ENCODE measurements at regions not wholly inside any gene's neighbourhood (a gene's known extent, or its start where the extent isn't known, plus 50 kb on each side); places are given as distances from the start of the nearest gene placed in this dataset.

DNA sequence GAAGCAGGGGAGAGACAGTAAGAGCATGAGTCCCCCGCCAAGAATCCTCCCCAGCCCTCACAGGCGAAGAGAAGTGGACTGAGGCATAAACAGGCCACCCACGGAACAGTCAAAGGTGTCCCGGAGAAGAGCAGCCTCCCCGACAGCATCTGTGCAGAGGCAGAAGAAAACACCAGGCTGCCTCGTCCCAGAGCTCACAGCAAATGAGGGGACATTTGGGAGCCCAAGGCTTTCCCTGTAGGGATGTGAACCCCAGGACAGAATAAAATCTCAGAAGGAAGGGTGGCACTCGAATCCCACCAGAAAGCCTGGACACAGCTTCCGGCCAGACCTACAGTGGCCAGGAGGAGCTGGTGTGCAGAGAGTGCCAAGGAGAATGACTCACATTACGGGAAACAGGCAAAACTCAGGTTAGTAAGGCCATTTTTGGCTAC, 90.4 kb downstream of the DLL1 start (continued):
- TF ChIP-seq, protein P1, sequence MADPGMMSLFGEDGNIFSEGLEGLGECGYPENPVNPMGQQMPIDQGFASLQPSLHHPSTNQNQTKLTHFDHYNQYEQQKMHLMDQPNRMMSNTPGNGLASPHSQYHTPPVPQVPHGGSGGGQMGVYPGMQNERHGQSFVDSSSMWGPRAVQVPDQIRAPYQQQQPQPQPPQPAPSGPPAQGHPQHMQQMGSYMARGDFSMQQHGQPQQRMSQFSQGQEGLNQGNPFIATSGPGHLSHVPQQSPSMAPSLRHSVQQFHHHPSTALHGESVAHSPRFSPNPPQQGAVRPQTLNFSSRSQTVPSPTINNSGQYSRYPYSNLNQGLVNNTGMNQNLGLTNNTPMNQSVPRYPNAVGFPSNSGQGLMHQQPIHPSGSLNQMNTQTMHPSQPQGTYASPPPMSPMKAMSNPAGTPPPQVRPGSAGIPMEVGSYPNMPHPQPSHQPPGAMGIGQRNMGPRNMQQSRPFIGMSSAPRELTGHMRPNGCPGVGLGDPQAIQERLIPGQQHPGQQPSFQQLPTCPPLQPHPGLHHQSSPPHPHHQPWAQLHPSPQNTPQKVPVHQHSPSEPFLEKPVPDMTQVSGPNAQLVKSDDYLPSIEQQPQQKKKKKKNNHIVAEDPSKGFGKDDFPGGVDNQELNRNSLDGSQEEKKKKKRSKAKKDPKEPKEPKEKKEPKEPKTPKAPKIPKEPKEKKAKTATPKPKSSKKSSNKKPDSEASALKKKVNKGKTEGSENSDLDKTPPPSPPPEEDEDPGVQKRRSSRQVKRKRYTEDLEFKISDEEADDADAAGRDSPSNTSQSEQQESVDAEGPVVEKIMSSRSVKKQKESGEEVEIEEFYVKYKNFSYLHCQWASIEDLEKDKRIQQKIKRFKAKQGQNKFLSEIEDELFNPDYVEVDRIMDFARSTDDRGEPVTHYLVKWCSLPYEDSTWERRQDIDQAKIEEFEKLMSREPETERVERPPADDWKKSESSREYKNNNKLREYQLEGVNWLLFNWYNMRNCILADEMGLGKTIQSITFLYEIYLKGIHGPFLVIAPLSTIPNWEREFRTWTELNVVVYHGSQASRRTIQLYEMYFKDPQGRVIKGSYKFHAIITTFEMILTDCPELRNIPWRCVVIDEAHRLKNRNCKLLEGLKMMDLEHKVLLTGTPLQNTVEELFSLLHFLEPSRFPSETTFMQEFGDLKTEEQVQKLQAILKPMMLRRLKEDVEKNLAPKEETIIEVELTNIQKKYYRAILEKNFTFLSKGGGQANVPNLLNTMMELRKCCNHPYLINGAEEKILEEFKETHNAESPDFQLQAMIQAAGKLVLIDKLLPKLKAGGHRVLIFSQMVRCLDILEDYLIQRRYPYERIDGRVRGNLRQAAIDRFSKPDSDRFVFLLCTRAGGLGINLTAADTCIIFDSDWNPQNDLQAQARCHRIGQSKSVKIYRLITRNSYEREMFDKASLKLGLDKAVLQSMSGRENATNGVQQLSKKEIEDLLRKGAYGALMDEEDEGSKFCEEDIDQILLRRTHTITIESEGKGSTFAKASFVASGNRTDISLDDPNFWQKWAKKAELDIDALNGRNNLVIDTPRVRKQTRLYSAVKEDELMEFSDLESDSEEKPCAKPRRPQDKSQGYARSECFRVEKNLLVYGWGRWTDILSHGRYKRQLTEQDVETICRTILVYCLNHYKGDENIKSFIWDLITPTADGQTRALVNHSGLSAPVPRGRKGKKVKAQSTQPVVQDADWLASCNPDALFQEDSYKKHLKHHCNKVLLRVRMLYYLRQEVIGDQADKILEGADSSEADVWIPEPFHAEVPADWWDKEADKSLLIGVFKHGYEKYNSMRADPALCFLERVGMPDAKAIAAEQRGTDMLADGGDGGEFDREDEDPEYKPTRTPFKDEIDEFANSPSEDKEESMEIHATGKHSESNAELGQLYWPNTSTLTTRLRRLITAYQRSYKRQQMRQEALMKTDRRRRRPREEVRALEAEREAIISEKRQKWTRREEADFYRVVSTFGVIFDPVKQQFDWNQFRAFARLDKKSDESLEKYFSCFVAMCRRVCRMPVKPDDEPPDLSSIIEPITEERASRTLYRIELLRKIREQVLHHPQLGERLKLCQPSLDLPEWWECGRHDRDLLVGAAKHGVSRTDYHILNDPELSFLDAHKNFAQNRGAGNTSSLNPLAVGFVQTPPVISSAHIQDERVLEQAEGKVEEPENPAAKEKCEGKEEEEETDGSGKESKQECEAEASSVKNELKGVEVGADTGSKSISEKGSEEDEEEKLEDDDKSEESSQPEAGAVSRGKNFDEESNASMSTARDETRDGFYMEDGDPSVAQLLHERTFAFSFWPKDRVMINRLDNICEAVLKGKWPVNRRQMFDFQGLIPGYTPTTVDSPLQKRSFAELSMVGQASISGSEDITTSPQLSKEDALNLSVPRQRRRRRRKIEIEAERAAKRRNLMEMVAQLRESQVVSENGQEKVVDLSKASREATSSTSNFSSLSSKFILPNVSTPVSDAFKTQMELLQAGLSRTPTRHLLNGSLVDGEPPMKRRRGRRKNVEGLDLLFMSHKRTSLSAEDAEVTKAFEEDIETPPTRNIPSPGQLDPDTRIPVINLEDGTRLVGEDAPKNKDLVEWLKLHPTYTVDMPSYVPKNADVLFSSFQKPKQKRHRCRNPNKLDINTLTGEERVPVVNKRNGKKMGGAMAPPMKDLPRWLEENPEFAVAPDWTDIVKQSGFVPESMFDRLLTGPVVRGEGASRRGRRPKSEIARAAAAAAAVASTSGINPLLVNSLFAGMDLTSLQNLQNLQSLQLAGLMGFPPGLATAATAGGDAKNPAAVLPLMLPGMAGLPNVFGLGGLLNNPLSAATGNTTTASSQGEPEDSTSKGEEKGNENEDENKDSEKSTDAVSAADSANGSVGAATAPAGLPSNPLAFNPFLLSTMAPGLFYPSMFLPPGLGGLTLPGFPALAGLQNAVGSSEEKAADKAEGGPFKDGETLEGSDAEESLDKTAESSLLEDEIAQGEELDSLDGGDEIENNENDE (IDR thresholded peaks at IDR 0.05; ENCODE audit: insufficient replicate concordance, low read length) = no peak
- TF ChIP-seq, protein P2, sequence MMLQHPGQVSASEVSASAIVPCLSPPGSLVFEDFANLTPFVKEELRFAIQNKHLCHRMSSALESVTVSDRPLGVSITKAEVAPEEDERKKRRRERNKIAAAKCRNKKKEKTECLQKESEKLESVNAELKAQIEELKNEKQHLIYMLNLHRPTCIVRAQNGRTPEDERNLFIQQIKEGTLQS (IDR thresholded peaks at IDR 0.05; ENCODE audit: insufficient read depth, low read depth, low read length) = no peak

All from H1 (cell line).